Skeletal muscle satellite cell (primary cell): ENCODE measurements at regions not wholly inside any gene's neighbourhood (a gene's known extent, or its start where the extent isn't known, plus 50 kb on each side); places are given as distances from the start of the nearest gene placed in this dataset.
"Not testable (repeated sequence)": the region's sequence is repeated elsewhere in the genome, so short reads cannot be mapped to it uniquely, and the experiment has no call there.

Experiments
- H3K27me3 ChIP-seq: 2 replicates; pipeline ENCODE4 v1.7.0; 2013; ENCODE audit warnings: low read length; ENCODE audit not compliant: control insufficient read depth, insufficient read depth
- H3K36me3 ChIP-seq: 2 replicates; pipeline ENCODE4 v1.7.0; 2013; ENCODE audit warnings: mild to moderate bottlenecking, control low read depth, low read length; ENCODE audit not compliant: insufficient read depth
- H3K4me1 ChIP-seq: 2 replicates; pipeline ENCODE4 v1.7.0; 2013; ENCODE audit warnings: low read length; ENCODE audit not compliant: control insufficient read depth, insufficient read depth
- H3K4me2 ChIP-seq: 2 replicates; pipeline ENCODE4 v1.7.0; 2013; ENCODE audit warnings: mild to moderate bottlenecking, low read length
- H3K4me3 ChIP-seq: 2 replicates; pipeline ENCODE4 v1.7.0; 2013; ENCODE audit warnings: low read length
- H3K9ac ChIP-seq: 2 replicates; pipeline ENCODE4 v1.7.0; 2013; ENCODE audit warnings: mild to moderate bottlenecking, low read depth, low read length, moderate library complexity
- H3K9me3 ChIP-seq: replicated peaks from 2 replicates; pipeline ENCODE4 v1.7.0; 2013; ENCODE audit warnings: mild to moderate bottlenecking, control low read depth, low read length

DNA sequence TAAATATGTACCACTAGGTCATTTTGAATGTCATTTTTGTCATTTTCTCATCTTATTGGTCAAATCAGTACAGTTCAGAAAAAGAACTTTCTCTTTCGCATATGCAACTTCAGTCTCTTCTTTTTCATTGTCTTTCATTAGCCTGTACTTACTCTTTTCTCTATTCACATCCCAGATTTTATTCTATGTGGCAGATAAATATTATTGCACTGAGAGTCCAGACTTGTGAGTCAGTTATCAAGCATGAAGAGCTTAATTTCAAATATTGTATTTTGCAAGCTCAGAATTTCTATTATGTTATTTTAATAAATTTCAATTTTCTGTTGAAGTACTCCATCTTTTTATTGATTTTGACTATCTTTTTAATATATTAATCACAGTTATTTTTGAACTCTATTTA is 105.2 kb upstream of the PALMD start:
- no peaks in the 10 kb centered on the region for H3K36me3 ChIP-seq
- no peak overlapping the region for H3K4me2 ChIP-seq
- no peaks in the 10 kb centered on the region for H3K27me3 ChIP-seq
- peaks cover 10% of the 10 kb centered on the region for H3K4me1 ChIP-seq
- H3K9me3 ChIP-seq, result no peaks in the 10 kb centered on the region
- no peak overlapping the region for H3K4me3 ChIP-seq
- H3K9ac ChIP-seq, result no peak overlapping the region

DNA sequence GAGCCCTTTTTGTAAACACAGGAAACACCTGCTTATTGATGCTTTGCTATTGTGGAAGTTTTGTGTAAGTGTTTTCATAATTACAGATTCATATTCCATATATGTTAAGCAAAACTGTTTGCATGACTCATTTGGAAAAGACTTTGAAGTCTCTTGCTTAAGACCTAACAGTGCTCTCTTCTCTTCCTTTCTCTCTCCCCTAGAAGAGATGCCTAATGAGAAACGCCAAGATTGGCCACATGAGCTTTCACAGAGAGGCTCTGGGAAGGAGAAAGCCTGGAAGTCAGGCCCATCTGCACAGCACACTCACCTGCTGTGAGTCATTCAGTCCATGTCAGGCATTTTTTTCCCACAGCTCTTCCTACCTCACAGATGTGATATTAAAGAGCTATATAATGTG is 101.6 kb upstream of the PALMD start:
- Histone ChIP-seq H3K9ac (no peak overlapping the region), H3K4me1 (peaks cover 18% of the 10 kb centered on the region), H3K36me3 (no peaks in the 10 kb centered on the region), H3K4me3 (no peak overlapping the region), H3K27me3 (no peaks in the 10 kb centered on the region), H3K9me3 (no peaks in the 10 kb centered on the region), H3K4me2 (no peak overlapping the region)

DNA sequence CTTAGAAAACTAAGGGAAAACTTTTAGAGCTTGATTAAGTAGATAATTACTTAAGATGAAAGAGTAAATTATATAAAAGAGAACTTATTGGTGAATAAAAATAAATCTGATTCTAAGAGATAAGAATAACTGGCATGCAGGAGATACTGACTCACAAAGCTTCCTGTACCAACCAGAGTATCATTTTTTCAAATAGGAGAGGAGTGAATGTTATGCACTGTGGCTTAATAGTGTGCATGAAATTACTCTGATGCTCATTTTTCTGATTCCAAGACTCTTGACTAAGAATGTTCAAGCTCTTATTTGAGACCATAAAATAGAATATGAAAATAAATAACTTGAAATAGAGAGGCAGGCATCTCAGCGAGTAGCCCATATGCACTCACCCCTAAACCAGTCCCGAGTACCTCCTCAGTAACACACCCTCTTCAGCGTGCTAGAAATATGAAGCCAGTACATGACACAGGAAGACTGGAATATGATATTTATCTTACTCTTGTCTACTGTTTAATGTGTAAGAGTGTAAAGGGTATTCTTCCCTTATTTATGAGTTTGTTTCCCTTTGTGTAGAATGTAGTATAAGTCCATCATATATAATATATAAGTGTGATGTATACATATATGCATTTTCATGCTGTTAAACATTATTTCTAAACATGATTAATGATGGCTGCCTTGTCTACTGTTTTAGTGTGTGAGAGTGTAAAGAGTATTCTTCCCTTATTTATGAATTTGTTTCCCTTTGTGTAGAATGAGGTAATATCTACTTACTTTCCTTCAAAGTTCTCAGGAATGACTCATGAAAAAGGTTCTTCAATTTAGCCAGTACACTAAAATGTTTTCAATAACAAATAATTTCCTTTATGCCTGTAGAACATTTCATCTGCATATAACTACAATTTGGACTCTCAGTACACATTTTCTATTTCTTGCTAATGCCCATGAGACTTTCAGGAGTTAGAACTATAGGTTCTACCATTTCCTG is 99.2 kb upstream of the PALMD start:
- Histone ChIP-seq H3K4me1 (peaks cover 11% of the 10 kb centered on the region), H3K4me2 (peak overlapping the region; percentile 63), H3K4me3 (peak overlapping the region; percentile 27), H3K27me3 (no peaks in the 10 kb centered on the region), H3K36me3 (no peaks in the 10 kb centered on the region), H3K9ac (no peak overlapping the region), H3K9me3 (no peaks in the 10 kb centered on the region)

DNA sequence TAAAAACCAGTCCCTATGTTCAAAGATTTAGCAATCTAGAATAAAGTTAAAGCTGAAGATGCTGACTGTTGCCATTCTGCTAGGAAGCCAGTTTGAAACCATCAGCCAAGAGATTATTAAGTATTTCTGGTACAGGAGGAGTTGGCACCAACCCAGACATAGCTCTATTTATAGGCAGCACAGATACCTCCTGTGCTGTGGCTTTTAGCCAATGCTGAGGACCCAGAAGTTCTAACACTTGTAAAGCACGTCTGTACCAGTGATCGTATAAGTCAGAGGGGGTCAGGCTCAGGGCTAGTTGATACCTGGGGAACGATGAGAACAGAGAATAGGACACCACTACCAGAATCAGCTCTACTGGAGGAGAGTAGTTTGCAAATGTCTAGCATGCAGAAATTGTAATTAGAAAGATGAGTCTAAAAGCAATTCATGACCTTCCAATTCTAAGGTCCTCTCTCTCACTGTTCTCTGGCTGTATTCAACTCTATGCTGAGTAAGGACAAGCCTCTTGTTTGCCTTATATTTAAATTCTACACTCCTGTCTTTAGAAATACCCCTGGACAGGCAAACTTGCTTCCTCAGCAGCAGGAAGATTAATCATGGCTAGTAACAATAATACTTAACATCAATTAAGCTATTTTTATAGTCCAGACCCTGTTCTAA is 96.8 kb upstream of the PALMD start:
- H3K27me3 ChIP-seq, result no peaks in the 10 kb centered on the region
- no peak overlapping the region for H3K4me2 ChIP-seq
- peaks cover 11% of the 10 kb centered on the region for H3K4me1 ChIP-seq
- no peak overlapping the region for H3K9ac ChIP-seq
- no peak overlapping the region for H3K4me3 ChIP-seq
- no peaks in the 10 kb centered on the region for H3K9me3 ChIP-seq
- H3K36me3 ChIP-seq, result no peaks in the 10 kb centered on the region

DNA sequence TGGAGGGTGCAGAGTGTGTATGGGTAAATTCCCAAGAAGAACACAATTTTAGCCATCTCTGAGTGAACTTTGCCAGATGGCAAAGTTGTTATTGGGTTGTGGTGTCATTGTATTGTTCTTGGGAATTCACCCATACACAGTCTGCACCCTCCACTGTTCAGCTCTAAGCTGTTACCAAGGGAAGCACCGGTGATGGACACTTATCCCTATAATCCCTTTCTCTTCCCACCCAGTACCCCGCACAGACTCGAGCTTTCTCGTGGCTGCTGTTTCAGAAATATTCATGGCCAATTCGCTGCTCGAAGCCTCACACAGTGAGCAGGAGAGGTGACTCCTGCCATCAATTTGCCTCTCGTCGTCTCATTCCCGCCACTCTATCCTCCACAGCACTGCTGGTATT is 95.7 kb upstream of the PALMD start:
- Histone ChIP-seq H3K27me3 (no peaks in the 10 kb centered on the region), H3K4me3 (no peak overlapping the region), H3K9ac (no peak overlapping the region), H3K4me1 (peaks cover 11% of the 10 kb centered on the region), H3K4me2 (no peak overlapping the region), H3K36me3 (no peaks in the 10 kb centered on the region), H3K9me3 (no peaks in the 10 kb centered on the region)

DNA sequence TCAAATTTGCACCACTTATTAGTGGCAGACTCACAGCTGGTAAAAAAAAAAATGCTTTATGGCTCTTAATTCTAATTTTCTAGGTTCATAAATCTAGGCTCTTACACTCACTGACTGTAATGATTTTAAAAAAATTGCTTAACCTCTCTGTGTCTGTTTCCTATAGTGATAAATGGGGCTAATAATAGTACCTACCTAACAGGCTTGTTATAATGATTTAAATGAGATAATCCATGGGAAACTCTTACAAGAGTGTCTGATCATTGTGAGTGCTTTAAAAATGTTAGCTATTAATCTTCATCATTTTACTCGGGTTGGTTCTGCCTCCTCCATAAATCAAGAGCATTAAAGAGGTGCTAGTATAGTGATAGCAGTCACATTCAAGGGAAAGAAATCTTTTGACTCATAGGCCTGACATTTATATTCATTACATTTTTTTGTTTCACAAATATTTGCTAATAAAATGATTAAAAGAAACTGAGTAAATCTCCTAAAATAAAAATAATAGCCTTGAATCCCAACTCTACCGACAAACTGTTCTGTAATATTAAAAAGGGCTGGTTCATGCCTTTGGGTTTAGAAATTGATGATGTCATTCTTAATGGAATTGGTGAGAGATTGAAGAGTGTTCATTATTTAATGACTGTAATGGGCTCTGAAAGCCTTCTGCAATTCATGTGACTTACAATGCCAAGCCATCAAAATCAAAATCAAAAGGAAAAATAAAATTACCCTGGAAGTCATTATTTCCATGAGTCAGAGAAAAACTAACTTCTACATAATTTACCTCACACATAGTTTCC is 93.9 kb upstream of the PALMD start:
- Histone ChIP-seq H3K9ac (no peak overlapping the region), H3K4me3 (no peak overlapping the region), H3K27me3 (no peaks in the 10 kb centered on the region), H3K36me3 (no peaks in the 10 kb centered on the region), H3K4me1 (peaks cover 5% of the 10 kb centered on the region), H3K9me3 (no peaks in the 10 kb centered on the region), H3K4me2 (no peak overlapping the region)

GRCh38 chr1:99553301-99553700 is 92.6 kb upstream of the PALMD start:
- no peaks in the 10 kb centered on the region for H3K36me3 ChIP-seq
- peaks cover 11% of the 10 kb centered on the region for H3K4me1 ChIP-seq
- H3K4me2 ChIP-seq, result no peak overlapping the region
- H3K4me3 ChIP-seq, result no peak overlapping the region
- no peaks in the 10 kb centered on the region for H3K9me3 ChIP-seq
- H3K27me3 ChIP-seq, result no peaks in the 10 kb centered on the region
- H3K9ac ChIP-seq, result no peak overlapping the region

GRCh38 chr1:99553819-99554218 is 92.1 kb upstream of the PALMD start:
- not testable (repeated sequence) for H3K36me3 ChIP-seq, H3K4me2 ChIP-seq, H3K27me3 ChIP-seq, H3K4me3 ChIP-seq, H3K9ac ChIP-seq, H3K9me3 ChIP-seq
- peaks cover 16% of the 10 kb centered on the region for H3K4me1 ChIP-seq

DNA sequence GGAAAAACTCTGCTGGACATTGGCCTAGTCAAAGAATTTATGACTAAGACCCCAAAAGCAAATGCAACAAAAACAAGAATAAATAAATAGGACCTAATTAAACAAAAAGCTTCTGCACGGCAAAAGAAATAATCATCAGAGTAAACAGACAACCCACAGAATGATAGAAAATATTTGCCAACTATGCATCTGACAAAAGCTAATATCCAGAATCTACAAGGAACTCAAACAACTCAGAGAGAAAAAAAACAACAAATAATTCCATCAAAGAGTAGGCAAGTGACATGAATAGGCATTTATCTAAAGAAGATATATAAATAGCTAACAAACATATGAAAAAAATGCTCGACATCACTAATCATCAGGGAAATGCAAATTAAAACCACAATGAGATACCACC is 91.2 kb upstream of the PALMD start:
- no peak overlapping the region for H3K4me2 ChIP-seq
- H3K9ac ChIP-seq, result no peak overlapping the region
- H3K9me3 ChIP-seq, result no peaks in the 10 kb centered on the region
- no peak overlapping the region for H3K4me3 ChIP-seq
- no peaks in the 10 kb centered on the region for H3K27me3 ChIP-seq
- H3K4me1 ChIP-seq, result peaks cover 16% of the 10 kb centered on the region
- no peaks in the 10 kb centered on the region for H3K36me3 ChIP-seq

DNA sequence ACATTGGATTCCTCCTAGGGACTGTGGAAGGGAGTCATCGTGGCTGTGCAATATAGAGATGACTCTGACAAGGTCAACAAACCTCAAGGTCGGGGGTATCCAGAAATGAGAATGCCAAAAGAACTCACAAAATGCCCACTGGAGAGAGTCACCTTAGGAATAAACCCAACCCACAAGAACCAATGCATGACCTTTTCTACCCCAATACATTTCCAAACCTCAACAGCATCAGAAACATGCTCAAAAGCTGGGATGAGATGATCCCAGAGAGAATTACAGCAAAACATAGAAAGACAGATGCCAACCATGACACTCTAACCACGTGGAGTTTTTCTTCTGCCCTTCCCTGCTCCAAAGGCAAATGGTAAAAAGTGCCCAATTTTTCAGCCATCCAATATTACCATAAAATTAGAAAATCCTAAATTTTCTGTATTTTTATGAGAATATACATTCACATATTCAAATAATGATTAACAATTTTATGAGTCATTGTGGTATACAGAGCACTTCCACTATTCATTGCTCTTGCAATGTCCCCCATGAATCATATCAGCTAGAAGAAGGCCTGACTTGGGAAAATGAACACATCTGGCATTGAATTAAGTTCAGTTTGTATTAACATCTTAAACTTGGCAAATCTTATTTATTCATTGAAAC is 88.2 kb upstream of the PALMD start:
- H3K36me3 ChIP-seq, result no peaks in the 10 kb centered on the region
- H3K9me3 ChIP-seq, result no peaks in the 10 kb centered on the region
- no peak overlapping the region for H3K4me2 ChIP-seq
- no peaks in the 10 kb centered on the region for H3K27me3 ChIP-seq
- no peak overlapping the region for H3K4me3 ChIP-seq
- no peak overlapping the region for H3K9ac ChIP-seq
- peaks cover 16% of the 10 kb centered on the region for H3K4me1 ChIP-seq

DNA sequence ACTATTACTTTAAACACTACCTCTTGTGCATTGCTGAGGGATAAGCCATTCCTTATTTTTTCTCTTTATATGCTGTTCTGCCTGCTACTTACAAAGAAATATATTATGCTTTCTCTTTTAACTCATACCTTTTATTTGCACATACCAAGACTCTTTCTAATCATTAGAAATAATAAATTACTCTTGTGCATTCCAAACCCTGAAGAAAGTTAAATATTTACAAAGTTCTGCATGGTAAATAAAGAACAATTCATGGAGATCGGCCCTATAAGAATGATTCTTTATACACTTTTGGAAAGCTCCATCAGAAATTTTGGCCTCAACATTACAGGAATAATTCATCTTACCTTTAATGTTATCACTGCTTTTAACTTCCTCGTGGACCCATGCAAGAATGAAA is 86.7 kb upstream of the PALMD start:
- H3K36me3 ChIP-seq, result no peaks in the 10 kb centered on the region

More for the DNA sequence above, 86.7 kb upstream of the PALMD start:
- Histone ChIP-seq H3K27me3 (no peaks in the 10 kb centered on the region), H3K4me3 (no peak overlapping the region), H3K9ac (no peak overlapping the region), H3K4me1 (peaks cover 16% of the 10 kb centered on the region), H3K9me3 (no peaks in the 10 kb centered on the region), H3K4me2 (no peak overlapping the region)
